GM12872 (cell line): ENCODE measurements at regions not wholly inside any gene's neighbourhood (a gene's known extent, or its start where the extent isn't known, plus 50 kb on each side); places are given as distances from the start of the nearest gene placed in this dataset.

Experiments used
- TF ChIP-seq, protein P1 (sequence below): IDR thresholded peaks from 3 replicates; pipeline ENCODE4 v1.5.1; 2011; ENCODE audit warnings: low read depth, mild to moderate bottlenecking, low read length, moderate library complexity; ENCODE audit not compliant: insufficient read depth

GRCh38 chr6:48541649-48542048 lies 430.7 kb upstream of the PTCHD4 start:
- TF ChIP-seq, protein P1, sequence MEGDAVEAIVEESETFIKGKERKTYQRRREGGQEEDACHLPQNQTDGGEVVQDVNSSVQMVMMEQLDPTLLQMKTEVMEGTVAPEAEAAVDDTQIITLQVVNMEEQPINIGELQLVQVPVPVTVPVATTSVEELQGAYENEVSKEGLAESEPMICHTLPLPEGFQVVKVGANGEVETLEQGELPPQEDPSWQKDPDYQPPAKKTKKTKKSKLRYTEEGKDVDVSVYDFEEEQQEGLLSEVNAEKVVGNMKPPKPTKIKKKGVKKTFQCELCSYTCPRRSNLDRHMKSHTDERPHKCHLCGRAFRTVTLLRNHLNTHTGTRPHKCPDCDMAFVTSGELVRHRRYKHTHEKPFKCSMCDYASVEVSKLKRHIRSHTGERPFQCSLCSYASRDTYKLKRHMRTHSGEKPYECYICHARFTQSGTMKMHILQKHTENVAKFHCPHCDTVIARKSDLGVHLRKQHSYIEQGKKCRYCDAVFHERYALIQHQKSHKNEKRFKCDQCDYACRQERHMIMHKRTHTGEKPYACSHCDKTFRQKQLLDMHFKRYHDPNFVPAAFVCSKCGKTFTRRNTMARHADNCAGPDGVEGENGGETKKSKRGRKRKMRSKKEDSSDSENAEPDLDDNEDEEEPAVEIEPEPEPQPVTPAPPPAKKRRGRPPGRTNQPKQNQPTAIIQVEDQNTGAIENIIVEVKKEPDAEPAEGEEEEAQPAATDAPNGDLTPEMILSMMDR: no peak

DNA sequence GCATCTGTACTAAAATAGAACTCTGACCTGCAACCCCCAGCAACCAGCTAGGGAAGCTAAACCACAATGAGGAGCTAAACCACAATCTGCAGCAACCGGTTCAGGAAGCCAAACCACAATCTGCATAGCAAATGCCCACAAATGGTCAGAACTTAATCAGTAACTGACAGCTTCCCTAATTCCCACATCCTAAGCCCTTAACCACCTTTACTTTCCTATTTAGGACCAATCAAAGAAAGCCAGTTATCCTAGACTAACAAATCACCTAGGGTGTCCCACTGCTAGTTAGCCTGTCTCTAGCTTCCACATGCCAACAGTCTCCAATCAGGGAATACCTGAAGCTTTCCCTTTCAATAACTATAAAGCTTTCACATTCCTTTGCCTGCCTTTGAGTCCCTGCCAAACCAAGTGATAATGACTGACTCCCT lies 424.6 kb upstream of the PTCHD4 start:
- TF ChIP-seq, protein P1: no peak

GRCh38 chr6:48525849-48526248 lies 414.9 kb upstream of the PTCHD4 start:
- TF ChIP-seq, protein P1: no peak

- TF ChIP-seq, protein P1: no peak
Observed at GRCh38 chr6:48520951-48521350, 410.0 kb upstream of the PTCHD4 start.

DNA sequence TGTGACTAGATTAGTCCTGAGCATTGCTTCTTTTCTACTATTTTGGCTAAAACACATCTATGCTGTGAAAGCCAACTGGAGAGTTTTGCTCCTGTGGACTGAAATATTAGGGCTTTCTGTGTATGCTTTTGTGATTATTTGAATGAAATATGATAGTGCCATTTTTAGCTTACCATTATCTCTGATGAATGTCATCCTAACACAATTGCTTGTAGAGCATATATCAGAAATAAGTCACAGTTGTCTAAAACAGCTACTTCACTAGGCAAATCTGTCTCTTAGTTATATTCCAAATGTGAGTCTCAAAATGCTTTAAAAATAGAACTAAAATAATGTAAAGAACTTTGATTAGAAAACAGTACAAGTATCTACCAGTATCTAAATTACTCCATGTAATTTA lies 401.4 kb upstream of the PTCHD4 start:
- TF ChIP-seq, protein P1: no peak

- TF ChIP-seq, protein P1: no peak
Observed at GRCh38 chr6:48511378-48511777, 400.4 kb upstream of the PTCHD4 start.

GRCh38 chr6:48505621-48506020 lies 394.6 kb upstream of the PTCHD4 start:
- TF ChIP-seq, protein P1: no peak

DNA sequence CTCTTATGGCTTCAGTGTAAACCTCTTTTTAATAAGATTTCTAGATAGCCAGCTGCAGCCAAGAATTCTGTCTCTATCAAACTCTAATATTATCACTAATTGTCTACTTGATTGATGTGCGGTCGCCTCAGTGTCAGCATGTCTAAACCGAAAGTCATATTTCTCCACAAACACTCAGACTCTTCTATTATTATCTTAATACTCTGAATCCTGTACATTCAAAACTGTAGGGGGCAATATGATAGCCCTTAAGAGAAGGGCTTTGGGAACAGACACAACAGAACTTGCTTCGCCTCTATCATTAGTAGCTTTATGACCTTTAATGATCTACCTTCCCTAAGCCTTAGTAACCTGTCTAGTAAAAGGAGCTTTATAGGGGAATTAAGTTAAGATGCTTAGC lies 379.7 kb upstream of the PTCHD4 start:
- TF ChIP-seq, protein P1: no peak
